Retina (tissue), 1 donor: ENCODE measurements at regions not wholly inside any gene's neighbourhood (a gene's known extent, or its start where the extent isn't known, plus 50 kb on each side); places are given as distances from the start of the nearest gene placed in this dataset.
"Not testable (repeated sequence)": the region's sequence is repeated elsewhere in the genome, so short reads cannot be mapped to it uniquely, and the experiment has no call there.

Source experiments
- DNase-seq: peaks from one replicate; pipeline ENCODE4 v3.0.0-alpha.2; 2016

DNA sequence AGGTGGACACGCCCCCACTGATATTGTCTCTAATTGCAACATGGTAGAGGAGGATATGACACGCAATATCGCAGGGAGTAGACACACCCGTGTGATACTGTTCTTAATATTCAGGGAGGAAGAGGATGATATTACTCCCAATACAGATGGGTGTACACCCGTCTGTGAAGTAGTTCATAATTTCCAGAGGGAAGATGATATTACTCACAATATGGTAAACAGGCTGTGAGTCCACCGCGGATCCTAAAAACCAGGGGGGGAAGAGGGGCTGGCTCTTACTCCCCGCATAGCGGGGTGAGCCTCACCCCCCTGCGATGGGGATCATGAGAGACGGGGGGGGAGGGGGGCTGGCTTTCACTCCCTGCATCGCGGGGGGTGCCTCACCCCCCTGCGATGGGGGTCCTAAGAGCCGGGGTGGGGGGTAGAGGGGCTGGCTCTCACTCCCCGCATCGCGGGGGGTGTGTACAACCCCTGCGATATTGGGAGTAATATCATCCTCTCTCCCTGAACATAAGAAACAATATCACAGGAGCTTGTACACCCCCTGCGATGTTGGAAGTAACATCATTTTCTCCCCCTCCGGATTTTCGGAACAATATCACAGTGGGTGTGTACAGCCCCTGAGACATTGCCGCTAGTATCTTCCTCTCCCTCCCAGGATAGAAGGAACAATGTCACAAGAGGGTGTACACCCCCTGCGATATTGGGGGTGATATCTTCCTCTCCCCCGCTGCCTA is 52.2 kb upstream of the FRG2C start:
- not testable (repeated sequence) for DNase-seq
